ENCODE measurements at regions not wholly inside any gene's neighbourhood (a gene's known extent, or its start where the extent isn't known, plus 50 kb on each side); places are given as distances from the start of the nearest gene placed in this dataset.

- H3K4me3 Mint-ChIP-seq: no peak overlapping the region
- H3K4me1 Mint-ChIP-seq (ENCODE audit: low read depth): peaks cover 27% of the 10 kb centered on the region
- H3K9me3 Mint-ChIP-seq: no peaks in the 10 kb centered on the region
- intact Hi-C loops (cut with micrococcal nuclease): no loop called here
- peaks cover 17% of the 10 kb centered on the region for H3K27me3 Mint-ChIP-seq
- no peaks in the 10 kb centered on the region for H3K36me3 Mint-ChIP-seq (ENCODE audit: low read depth)
- H3K27ac Mint-ChIP-seq: no peak overlapping the region
Measured at GRCh38 chr6:37113976-37114375, 56.0 kb upstream of the PIM1 start.

GRCh38 chr6:37114612-37115011, 55.3 kb upstream of the PIM1 start:
- no peaks in the 10 kb centered on the region for H3K9me3 Mint-ChIP-seq
- no peaks in the 10 kb centered on the region for H3K36me3 Mint-ChIP-seq (ENCODE audit: low read depth)
- peaks cover 33% of the 10 kb centered on the region for H3K4me1 Mint-ChIP-seq (ENCODE audit: low read depth)
- H3K27me3 Mint-ChIP-seq: peaks cover 17% of the 10 kb centered on the region
- no peak overlapping the region for H3K4me3 Mint-ChIP-seq
- H3K27ac Mint-ChIP-seq: peak overlapping the region; percentile 33
- intact Hi-C loops (cut with micrococcal nuclease): no loop called here

- H3K27ac Mint-ChIP-seq: peak overlapping the region; percentile 33
- no peaks in the 10 kb centered on the region for H3K36me3 Mint-ChIP-seq (ENCODE audit: low read depth)
- intact Hi-C loops (cut with micrococcal nuclease): no loop called here
- no peak overlapping the region for H3K4me3 Mint-ChIP-seq
- no peaks in the 10 kb centered on the region for H3K9me3 Mint-ChIP-seq
- H3K4me1 Mint-ChIP-seq (ENCODE audit: low read depth): peaks cover 35% of the 10 kb centered on the region
- H3K27me3 Mint-ChIP-seq: peaks cover 17% of the 10 kb centered on the region
Measured at GRCh38 chr6:37115236-37115895, 54.6 kb upstream of the PIM1 start.

- Mint-ChIP-seq H3K27me3 (peaks cover 17% of the 10 kb centered on the region), H3K9me3 (no peaks in the 10 kb centered on the region), H3K4me3 (no peak overlapping the region), H3K36me3 (ENCODE audit: low read depth) (no peaks in the 10 kb centered on the region), H3K4me1 (ENCODE audit: low read depth) (peaks cover 35% of the 10 kb centered on the region), H3K27ac (no peak overlapping the region)
- intact Hi-C loops (cut with micrococcal nuclease): no loop called here
Measured at GRCh38 chr6:37116326-37116725, 53.6 kb upstream of the PIM1 start.

GRCh38 chr6:37119387-37119886, 50.5 kb upstream of the PIM1 start:
- no peaks in the 10 kb centered on the region for H3K36me3 Mint-ChIP-seq (ENCODE audit: low read depth)
- no peaks in the 10 kb centered on the region for H3K9me3 Mint-ChIP-seq
- H3K4me1 Mint-ChIP-seq (ENCODE audit: low read depth): peaks cover 41% of the 10 kb centered on the region
- intact Hi-C loops (cut with micrococcal nuclease): no loop called here
- no peak overlapping the region for H3K27ac Mint-ChIP-seq
- no peak overlapping the region for H3K4me3 Mint-ChIP-seq
- peaks cover 15% of the 10 kb centered on the region for H3K27me3 Mint-ChIP-seq

Data from dendritic cell treated with granulocyte-macrophage colony-stimulating factor and Interleukin-4, amounts not matched to agents 40 ng/mL and 50 ng/mL, for 4 days (primary cell).